DMS 273 (cell line): ENCODE measurements at regions not wholly inside any gene's neighbourhood (a gene's known extent, or its start where the extent isn't known, plus 50 kb on each side); places are given as distances from the start of the nearest gene placed in this dataset.
"Not testable (repeated sequence)": the region's sequence is repeated elsewhere in the genome, so short reads cannot be mapped to it uniquely, and the experiment has no call there.

Source experiments
- DNase-seq: peaks from one replicate; lab custom pipeline; 2025; ENCODE audit not compliant: unreplicated experiment; lab: John Stamatoyannopoulos, UW

DNA sequence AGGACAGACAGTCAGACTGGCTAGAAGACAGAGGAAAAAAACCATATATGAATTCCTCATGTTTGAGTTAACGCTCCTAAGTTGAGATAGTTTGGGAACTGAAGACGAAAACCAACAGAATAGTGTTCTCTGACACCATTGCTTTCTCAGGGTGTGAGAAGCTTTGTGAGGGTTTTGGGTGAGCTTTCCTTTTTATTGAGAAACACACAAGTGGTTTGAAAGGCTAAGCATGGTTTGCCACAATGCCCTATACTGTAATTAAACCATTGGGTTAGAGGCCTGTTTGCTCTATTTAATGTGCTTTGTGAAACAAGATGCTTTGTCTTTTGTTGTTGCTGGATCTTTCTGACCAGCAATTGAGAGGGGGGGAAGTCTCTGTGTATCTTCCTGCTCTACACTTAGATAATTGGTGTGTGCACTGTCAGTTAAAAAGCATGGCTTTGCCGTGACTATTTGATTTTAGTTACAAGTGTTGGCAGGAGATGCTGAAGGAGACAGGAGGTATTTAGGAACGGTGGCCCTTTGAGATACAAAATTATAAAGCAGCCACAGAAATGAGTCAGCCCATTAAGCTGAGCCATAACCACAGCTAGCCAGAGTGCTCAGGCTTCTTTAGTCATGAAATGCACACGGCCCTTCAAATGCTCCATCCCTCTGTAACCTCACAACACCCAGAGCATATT lies 273.0 kb upstream of the PREP start:
- no peak for DNase-seq

DNA sequence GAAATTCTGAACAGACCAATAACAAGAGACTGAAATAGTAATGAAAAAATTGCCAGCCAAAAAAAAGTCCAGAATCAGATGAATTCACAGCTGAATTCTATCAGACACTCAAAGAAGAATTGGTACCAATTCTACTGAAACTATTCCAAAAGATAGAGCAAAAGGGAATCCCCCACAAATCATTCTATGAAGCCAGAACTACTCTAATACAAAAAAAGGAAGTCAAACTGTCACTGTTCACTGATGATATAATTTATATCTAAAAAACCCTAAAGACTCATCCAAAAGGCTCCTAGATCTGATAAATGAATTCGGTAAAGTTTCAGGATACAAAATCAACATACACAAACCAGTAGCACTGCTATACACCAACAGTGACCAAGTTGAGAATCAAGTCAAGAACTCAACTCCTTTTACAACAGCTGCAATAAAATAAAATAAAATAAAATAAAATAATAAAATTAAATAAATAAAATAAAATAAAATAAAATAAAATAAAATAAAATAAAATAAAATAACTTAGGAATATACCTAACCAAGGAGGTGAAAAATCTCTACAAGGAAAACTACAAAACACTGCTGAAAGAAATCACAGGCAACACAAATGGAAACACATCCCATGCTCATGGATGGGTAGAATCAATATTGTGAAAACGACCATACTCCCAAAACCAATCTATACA lies 270.1 kb upstream of the PREP start:
- not testable (repeated sequence) for DNase-seq

GRCh38 chr6:105669232-105669631 lies 266.4 kb upstream of the PREP start:
- no peak for DNase-seq

DNA sequence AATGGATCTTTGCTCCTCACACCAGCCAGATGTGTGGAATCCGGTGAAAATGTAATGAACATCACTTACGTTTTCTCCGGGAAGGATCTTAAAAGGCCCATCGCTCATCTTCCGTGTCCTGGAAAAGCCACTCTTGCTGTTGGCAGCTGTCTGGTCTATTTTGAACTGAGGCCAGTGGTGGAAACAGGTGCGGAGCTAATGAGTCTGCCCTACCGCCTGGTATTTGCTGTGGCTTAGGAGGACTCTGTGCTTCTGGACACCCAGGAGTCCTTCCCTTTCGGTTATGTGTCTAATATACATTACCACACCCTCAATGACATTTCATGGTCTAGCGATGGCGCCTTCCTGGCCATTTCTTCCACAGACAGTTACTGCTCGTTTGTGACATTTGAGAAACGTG lies 264.2 kb upstream of the PREP start:
- no peak for DNase-seq

- DNase-seq, result no peak
Measured at GRCh38 chr6:105664931-105665330, 262.0 kb upstream of the PREP start.

- no peak for DNase-seq
Measured at GRCh38 chr6:105651969-105652368, 249.1 kb upstream of the PREP start.

DNA sequence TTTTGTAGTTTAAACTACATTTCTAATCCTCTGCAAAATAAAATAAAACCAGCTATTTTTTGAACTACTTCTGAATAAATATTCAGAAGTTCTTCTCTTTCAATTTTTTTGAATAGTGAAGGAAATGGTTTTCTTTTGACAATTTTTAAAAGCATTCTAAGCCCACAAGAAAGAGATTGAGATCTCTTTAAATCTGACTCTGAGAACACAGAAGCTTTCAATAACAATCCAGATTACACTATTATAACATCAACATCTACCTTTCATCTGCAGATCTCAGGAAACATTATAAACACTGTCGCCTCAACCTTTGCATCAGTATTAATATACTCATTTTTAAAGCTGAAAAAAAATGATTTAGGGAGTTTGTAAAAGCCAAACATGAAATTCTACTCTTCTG lies 247.5 kb upstream of the PREP start:
- no peak for DNase-seq

DNA sequence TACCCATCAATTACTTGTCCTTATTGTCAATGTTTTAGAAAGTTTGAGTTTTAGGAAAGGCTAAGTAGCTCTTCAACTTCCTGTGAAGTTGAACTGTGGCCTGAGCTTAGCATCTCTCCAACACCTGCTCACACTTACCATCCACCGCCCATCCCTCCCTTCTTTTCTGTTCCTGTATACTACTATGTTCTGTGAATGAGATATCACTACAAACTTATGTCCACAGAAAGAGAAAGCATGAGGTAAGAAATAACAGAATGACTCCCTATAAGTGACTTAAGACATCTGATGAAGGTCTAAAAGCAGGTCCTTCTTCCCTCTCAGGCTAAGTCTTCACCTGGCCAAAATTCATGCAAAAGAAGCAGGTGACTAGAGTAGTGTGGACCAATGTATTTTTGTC lies 246.3 kb upstream of the PREP start:
- no peak for DNase-seq

DNA sequence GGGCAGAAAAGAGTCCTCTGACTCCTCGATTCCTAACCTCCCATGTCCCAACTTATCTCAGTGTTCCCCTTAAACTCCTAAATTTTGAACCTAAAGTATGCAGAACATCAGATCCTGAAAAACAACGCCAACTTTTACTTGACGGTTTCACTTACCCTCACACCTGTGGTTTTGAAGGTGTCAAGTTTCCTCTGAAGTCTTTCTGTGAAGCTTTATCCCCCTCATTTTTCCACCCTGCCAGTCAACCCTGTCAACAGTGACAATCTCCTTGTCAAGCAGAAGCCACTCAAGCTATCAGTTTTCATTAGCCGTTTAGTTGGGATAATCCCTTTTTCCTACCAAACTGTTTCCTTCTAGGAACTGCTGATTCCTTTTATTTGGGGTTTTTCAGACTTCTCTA lies 245.4 kb upstream of the PREP start:
- no peak for DNase-seq

GRCh38 chr6:105646391-105646867 lies 243.5 kb upstream of the PREP start:
- DNase-seq, result no peak

- DNase-seq, result no peak
Measured at GRCh38 chr6:105645958-105646357, 243.1 kb upstream of the PREP start.

DNA sequence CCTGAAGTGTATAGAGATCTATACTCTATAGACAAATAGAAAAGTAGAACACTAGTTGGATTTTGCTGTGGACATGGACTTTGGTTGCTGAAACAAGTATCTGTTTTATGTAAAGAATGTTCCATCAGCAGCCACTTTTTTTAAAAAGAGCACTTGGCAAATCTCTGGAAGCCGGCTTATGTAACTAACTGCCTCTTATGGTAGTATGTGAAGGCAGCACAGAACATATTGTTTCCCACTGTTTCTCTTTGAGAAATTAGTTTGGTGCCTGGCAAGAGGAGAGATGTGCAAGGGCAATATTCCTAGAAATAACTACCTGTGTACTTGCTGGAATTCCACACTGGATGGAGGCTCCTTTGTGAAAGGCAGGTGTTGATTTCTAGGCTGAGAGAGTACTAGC lies 242.3 kb upstream of the PREP start:
- DNase-seq, result no peak

DNA sequence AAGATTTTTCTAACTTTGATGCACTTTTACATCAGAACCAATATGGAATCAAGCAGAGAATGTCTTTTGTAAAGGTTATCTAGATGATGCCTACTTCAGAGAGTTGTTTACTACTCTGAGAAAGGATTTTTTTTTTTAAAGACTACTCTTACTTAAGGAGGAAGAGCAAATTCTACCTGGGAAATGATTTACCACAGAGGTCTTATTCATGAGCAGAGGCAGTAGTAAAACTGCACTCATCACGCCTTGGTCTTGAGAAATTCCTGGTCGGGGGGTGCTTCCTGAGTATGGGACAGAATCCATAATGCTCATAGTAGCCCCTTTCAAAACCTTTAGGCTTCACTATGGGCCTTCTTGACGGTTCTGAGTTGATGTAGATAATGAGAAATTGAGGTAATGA lies 241.8 kb upstream of the PREP start:
- DNase-seq, result no peak

GRCh38 chr6:105644073-105644489 lies 241.2 kb upstream of the PREP start:
- DNase-seq, result no peak

GRCh38 chr6:105642708-105643107 lies 239.8 kb upstream of the PREP start:
- DNase-seq, result no peak

GRCh38 chr6:105641504-105641903 lies 238.6 kb upstream of the PREP start:
- no peak for DNase-seq

DNA sequence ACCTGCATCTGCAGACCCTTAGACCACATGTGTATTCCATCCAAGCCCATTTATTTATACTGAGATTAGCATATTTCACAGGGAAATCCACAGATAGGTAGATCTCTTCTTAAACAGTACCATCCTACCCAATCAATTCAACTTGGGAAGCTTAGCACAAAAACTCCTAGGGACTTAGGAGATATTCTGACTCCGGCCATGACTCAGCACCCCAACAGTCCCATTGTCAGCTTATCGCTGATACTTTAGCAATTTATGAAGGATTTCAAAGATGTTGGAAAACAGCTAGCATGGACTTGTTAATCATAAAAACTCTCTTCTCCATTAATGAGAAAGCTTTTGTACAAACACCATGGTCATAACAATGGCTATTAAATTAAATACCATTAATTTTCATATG lies 236.2 kb upstream of the PREP start:
- DNase-seq, result no peak

DNA sequence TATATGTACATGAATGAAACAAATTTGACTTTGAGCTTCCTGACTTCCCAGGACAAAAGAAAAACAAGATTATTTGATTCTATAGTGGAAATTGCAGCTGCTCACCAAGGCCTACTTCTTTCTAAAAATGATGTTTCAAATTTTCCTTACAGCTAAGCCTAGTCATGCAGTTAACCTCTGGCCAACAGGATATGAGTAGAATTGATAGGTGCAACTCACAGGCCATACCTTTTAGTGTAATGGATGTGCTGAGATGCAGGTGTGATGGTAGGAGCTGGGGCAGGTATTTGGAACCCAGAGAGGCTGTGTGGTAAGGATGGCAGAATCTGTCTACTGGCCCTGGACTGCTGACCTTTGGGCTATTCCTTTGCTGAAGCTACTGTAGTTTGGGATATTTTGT lies 230.9 kb upstream of the PREP start:
- DNase-seq, result no peak

- DNase-seq, result no peak
Measured at GRCh38 chr6:105628156-105628860, 225.4 kb upstream of the PREP start.

GRCh38 chr6:105626295-105627158 lies 223.6 kb upstream of the PREP start:
- no peak for DNase-seq

DNA sequence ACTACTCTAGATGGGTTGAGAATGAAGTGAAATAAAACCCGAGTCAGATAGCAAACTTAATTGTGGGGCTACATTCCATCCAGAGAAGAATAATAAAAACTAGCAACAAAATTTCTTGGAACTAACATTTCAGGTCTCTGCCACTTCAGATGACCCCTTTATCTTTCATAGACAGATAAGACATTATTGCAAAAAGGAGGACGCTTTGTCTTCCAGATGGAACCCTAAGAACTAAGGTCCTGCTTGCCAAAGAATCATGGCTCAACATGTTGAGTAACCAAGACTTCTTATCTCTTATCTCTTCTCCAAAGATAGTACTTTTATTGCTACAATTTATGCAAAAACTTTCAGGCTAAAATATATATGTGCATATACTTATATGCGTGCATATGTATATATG lies 221.1 kb upstream of the PREP start:
- no peak for DNase-seq
